ENCODE measurements at regions not wholly inside any gene's neighbourhood (a gene's known extent, or its start where the extent isn't known, plus 50 kb on each side); places are given as distances from the start of the nearest gene placed in this dataset.

DNA sequence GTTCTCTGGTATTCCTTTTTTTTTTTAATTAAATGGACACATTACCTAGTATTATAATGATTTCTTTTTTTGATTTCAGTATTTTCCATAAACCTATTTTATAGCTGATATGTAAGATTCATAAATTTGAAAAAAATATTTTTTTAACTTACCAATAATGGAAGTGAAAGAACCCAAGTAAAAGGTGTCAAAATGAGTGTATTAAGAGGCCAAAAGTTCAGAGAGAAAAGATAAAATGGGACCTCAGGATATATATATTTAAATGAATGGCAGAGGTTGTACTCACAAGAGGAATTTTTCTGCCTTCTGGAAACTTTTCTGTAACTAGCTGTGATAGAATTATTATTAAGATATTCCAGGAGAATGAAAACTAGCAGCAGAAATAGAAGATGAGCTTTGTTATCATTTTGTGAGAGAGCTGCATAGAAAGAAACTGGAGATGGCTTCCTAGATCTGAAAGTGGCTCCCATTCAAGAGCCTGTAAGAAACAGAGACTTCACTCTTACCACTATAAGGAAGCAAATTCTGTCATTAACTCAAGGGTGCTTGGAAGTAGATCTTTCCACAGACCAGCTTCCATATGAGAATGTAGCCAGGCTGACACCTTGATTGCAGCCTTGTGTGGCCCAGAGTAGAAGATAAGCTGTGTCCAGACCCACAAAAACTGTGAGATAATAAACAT is 91.7 kb downstream of the MRPS30 start:
- Histone ChIP-seq H3K9me3 (ENCODE audit: low read depth) (no peaks in the 10 kb centered on the region), H3K4me3 (no peak overlapping the region), H4K20me1 (ENCODE audit: insufficient read depth, poor library complexity, severe bottlenecking) (no peaks in the 10 kb centered on the region), H3K36me3 (replicated peaks; ENCODE audit: insufficient read depth, low read depth) (no peaks in the 10 kb centered on the region), H3K4me2 (no peak overlapping the region), H3K27ac (no peak overlapping the region), H3K27me3 (no peaks in the 10 kb centered on the region), H3K79me2 (no peaks in the 10 kb centered on the region), H2AFZ (no peak overlapping the region), H3K4me1 (ENCODE audit: insufficient read depth) (no peaks in the 10 kb centered on the region), H3K9me2 (replicated peaks; ENCODE audit: insufficient read depth) (no peaks in the 10 kb centered on the region)
- TF ChIP-seq EZH2 (IDR thresholded peaks at IDR 0.05; ENCODE audit: borderline replicate concordance) (no peak), EZH2phosphoT487 (IDR thresholded peaks at IDR 0.05; ENCODE audit: low read depth, severe bottlenecking, unreplicated experiment) (no peak)
- TF ChIP-seq, protein P1, sequence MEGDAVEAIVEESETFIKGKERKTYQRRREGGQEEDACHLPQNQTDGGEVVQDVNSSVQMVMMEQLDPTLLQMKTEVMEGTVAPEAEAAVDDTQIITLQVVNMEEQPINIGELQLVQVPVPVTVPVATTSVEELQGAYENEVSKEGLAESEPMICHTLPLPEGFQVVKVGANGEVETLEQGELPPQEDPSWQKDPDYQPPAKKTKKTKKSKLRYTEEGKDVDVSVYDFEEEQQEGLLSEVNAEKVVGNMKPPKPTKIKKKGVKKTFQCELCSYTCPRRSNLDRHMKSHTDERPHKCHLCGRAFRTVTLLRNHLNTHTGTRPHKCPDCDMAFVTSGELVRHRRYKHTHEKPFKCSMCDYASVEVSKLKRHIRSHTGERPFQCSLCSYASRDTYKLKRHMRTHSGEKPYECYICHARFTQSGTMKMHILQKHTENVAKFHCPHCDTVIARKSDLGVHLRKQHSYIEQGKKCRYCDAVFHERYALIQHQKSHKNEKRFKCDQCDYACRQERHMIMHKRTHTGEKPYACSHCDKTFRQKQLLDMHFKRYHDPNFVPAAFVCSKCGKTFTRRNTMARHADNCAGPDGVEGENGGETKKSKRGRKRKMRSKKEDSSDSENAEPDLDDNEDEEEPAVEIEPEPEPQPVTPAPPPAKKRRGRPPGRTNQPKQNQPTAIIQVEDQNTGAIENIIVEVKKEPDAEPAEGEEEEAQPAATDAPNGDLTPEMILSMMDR (IDR thresholded peaks at IDR 0.05; ENCODE audit: poor library complexity) = no peak
- no peak for DNase-seq (ENCODE audit: low spot score)

DNA sequence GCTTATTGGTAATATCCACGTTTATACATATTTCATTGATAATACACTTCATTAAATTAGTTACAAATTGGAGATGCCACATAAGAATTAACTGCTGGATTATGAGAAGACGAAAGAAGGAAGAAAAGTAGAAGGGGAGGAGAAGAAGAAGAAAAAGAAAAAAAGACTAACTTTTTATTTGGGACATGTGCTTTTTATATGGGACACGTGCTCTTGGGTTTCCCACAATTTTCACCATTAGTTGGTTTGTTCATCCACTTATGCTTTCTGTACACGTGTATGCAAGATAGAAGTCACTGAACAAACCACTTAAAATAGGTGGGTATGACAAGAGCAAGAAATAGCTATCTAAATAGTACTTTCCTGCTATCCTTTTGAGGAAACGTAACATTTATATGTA is 98.6 kb downstream of the MRPS30 start:
- WGBS (ENCODE audit: low lambda C conversion rate, missing lambda C conversion rate) = 84% methylated on average over 5 of the region's 5 CpGs
- DNase-seq (ENCODE audit: low spot score) = no peak
- H3K9me2 ChIP-seq (replicated peaks; ENCODE audit: insufficient read depth) = no peaks in the 10 kb centered on the region
- H3K27ac ChIP-seq = no peak overlapping the region
- no peaks in the 10 kb centered on the region for H3K9me3 ChIP-seq (ENCODE audit: low read depth)
- H2AFZ ChIP-seq = no peak overlapping the region
- TF ChIP-seq EZH2 (IDR thresholded peaks at IDR 0.05; ENCODE audit: borderline replicate concordance) = no peak
- TF ChIP-seq, protein P1 (IDR thresholded peaks at IDR 0.05; ENCODE audit: poor library complexity) = no peak
- no peak for TF ChIP-seq EZH2phosphoT487 (IDR thresholded peaks at IDR 0.05; ENCODE audit: low read depth, severe bottlenecking, unreplicated experiment)
- H3K27me3 ChIP-seq = no peaks in the 10 kb centered on the region
- no peak overlapping the region for H3K4me3 ChIP-seq
- H3K4me2 ChIP-seq = no peak overlapping the region
- H4K20me1 ChIP-seq (ENCODE audit: insufficient read depth, poor library complexity, severe bottlenecking) = no peaks in the 10 kb centered on the region
- no peaks in the 10 kb centered on the region for H3K4me1 ChIP-seq (ENCODE audit: insufficient read depth)
- H3K79me2 ChIP-seq = no peaks in the 10 kb centered on the region
- H3K36me3 ChIP-seq (replicated peaks; ENCODE audit: insufficient read depth, low read depth) = no peaks in the 10 kb centered on the region

DNA sequence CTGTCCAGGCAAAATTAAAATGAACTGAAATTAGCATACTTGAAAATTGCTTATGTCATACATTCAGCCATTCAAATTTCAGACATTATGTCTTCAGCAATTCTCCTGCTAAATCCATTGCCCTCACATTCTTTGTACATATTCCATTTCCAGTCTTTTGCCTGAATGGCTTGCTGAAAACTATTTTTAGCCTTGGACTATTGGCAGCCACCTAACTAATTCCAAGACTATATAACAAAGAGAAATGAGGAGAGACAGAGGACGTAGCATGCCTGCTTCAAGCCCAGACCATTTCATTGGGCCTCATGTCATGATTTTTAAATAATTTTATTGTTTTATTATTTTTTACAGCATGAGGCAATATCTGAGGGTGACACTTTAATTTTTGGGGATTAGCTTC is 100.3 kb downstream of the MRPS30 start:
- Histone ChIP-seq H3K9me2 (replicated peaks; ENCODE audit: insufficient read depth) (no peaks in the 10 kb centered on the region), H3K4me3 (no peak overlapping the region)
- TF ChIP-seq EZH2phosphoT487 (IDR thresholded peaks at IDR 0.05; ENCODE audit: low read depth, severe bottlenecking, unreplicated experiment) = no peak
- TF ChIP-seq, protein P1 (IDR thresholded peaks at IDR 0.05; ENCODE audit: poor library complexity) = no peak
- TF ChIP-seq EZH2 (IDR thresholded peaks at IDR 0.05; ENCODE audit: borderline replicate concordance) = no peak

More for the DNA sequence above, 100.3 kb downstream of the MRPS30 start:
- Histone ChIP-seq H2AFZ (no peak overlapping the region), H3K27me3 (no peaks in the 10 kb centered on the region), H3K36me3 (replicated peaks; ENCODE audit: insufficient read depth, low read depth) (no peaks in the 10 kb centered on the region), H3K79me2 (no peaks in the 10 kb centered on the region), H3K9me3 (ENCODE audit: low read depth) (no peaks in the 10 kb centered on the region), H3K4me2 (no peak overlapping the region), H4K20me1 (ENCODE audit: insufficient read depth, poor library complexity, severe bottlenecking) (no peaks in the 10 kb centered on the region), H3K4me1 (ENCODE audit: insufficient read depth) (no peaks in the 10 kb centered on the region), H3K27ac (no peak overlapping the region)
- 82% methylated on average over 1 of the region's 1 CpG for WGBS (ENCODE audit: low lambda C conversion rate, missing lambda C conversion rate)
- DNase-seq (ENCODE audit: low spot score) = no peak
